ENCODE measurements at regions not wholly inside any gene's neighbourhood (a gene's known extent, or its start where the extent isn't known, plus 50 kb on each side); places are given as distances from the start of the nearest gene placed in this dataset.

DNA sequence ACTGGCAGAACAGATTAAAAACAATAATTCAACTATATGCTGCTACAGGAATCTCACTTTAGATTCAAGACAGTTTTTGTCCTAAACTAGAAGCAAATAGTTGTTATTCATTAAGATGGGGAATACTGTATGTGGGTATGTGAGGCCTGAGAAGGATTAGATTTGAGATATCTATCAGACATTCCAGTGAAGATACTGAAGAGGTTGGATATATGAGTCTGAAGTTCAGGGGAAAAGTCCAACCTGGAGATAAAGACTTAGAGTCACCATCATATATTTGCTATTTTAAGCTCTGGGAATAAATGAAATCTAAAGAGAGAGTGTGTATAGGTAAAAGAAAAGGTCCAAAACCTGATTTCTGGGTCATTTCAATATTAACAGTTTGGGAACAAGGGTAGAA is 96.2 kb upstream of the RBBP8 start:
- Histone ChIP-seq H3K4me3 (ENCODE audit: low read depth, low read length) (no peak overlapping the region), H3K36me3 (no peaks in the 10 kb centered on the region), H3K9me3 (no peaks in the 10 kb centered on the region), H3K27me3 (no peaks in the 10 kb centered on the region), H3K4me1 (no peaks in the 10 kb centered on the region)
- no peak for DNase-seq
- TF ChIP-seq, protein P1, sequence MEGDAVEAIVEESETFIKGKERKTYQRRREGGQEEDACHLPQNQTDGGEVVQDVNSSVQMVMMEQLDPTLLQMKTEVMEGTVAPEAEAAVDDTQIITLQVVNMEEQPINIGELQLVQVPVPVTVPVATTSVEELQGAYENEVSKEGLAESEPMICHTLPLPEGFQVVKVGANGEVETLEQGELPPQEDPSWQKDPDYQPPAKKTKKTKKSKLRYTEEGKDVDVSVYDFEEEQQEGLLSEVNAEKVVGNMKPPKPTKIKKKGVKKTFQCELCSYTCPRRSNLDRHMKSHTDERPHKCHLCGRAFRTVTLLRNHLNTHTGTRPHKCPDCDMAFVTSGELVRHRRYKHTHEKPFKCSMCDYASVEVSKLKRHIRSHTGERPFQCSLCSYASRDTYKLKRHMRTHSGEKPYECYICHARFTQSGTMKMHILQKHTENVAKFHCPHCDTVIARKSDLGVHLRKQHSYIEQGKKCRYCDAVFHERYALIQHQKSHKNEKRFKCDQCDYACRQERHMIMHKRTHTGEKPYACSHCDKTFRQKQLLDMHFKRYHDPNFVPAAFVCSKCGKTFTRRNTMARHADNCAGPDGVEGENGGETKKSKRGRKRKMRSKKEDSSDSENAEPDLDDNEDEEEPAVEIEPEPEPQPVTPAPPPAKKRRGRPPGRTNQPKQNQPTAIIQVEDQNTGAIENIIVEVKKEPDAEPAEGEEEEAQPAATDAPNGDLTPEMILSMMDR (IDR thresholded peaks at IDR 0.05; ENCODE audit: low read depth, low read length), result no peak

DNA sequence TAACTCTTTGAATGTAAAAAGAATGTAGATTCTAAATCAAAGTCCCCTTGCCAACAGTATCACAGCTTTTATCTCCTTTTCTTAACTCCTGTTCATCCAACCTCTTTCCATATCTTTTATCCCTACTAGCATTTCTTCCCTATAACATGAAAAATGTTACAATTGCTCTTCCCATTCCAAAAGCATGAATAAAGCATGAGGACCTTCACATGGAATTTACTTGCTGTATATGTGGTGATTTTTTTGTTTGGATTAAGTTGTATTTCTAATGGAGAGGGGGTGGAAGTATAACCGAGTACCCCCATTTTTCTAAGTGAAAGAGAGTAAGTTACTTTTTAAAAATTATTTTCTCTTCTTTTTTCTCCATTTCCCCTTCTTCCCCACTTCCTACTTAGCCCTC is 94.9 kb upstream of the RBBP8 start:
- no peaks in the 10 kb centered on the region for H3K9me3 ChIP-seq
- H3K36me3 ChIP-seq, result no peaks in the 10 kb centered on the region
- TF ChIP-seq, protein P1 (IDR thresholded peaks at IDR 0.05; ENCODE audit: low read depth, low read length), result no peak
- H3K4me3 ChIP-seq (ENCODE audit: low read depth, low read length), result no peak overlapping the region
- no peak for DNase-seq
- no peaks in the 10 kb centered on the region for H3K27me3 ChIP-seq
- peaks cover 4% of the 10 kb centered on the region; the same call in 1 of the 2 replicates for H3K4me1 ChIP-seq

DNA sequence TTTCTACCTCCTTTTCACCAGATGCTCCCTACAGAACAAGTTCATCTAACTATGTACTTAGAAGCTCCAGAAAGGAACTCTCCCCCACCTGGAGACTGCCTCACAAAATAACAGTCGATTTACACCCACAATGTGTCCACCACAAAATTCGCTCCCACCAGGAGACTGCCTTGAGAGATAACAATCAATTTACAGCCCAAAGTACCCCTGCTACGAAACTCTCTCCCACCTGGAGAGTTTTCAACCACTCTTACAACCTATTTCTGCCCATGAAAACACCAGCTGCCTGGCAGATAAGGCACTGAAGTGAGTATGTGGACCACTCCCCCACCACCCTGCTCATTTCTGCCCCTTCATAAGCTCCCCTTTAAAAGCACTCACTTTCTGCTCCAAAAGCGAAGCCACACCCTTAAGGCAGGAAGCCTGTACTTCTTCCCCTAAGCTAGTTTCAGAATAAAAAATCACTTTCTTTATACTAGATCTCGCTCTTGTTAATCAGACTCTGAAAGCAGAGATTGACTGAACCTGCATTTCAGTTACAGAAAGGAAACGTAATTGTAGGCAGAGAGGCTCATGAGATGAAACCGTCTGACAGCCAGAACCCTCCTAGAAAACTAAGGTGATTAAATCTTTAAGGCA is 94.4 kb upstream of the RBBP8 start:
- Histone ChIP-seq H3K36me3 (no peaks in the 10 kb centered on the region), H3K27me3 (no peaks in the 10 kb centered on the region), H3K9me3 (no peaks in the 10 kb centered on the region), H3K4me1 (peaks cover 4% of the 10 kb centered on the region; the same call in 1 of the 2 replicates), H3K4me3 (ENCODE audit: low read depth, low read length) (no peak overlapping the region)
- TF ChIP-seq, protein P1 (IDR thresholded peaks at IDR 0.05; ENCODE audit: low read depth, low read length), result no peak
- DNase-seq, result no peak

DNA sequence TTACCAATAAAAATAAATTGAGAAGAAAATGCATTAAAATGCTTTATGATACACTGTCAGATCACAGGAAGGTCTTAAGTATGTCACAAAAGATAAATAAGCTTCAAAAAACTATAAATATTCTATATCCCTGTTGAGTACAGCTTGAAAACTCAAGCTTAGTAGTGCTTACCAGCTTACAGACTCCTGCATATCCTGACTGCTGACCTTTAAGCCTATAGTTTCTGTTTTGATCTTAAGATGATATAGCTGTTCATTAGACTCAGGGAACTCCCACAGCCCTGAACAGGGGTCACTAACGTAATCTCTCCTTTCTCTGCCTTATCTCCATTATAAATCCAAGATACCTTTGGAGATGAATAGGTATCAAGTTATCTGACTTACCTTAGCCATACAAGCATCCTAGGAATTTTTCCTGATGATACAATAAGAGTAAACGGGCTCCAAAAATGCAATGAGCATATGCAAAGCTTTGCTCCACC is 93.7 kb upstream of the RBBP8 start:
- H3K4me3 ChIP-seq (ENCODE audit: low read depth, low read length), result no peak overlapping the region
- TF ChIP-seq, protein P1 (IDR thresholded peaks at IDR 0.05; ENCODE audit: low read depth, low read length), result no peak
- no peaks in the 10 kb centered on the region for H3K9me3 ChIP-seq
- H3K4me1 ChIP-seq, result peaks cover 4% of the 10 kb centered on the region; the same call in 1 of the 2 replicates
- H3K27me3 ChIP-seq, result no peaks in the 10 kb centered on the region
- H3K36me3 ChIP-seq, result no peaks in the 10 kb centered on the region
- DNase-seq, result no peak

DNA sequence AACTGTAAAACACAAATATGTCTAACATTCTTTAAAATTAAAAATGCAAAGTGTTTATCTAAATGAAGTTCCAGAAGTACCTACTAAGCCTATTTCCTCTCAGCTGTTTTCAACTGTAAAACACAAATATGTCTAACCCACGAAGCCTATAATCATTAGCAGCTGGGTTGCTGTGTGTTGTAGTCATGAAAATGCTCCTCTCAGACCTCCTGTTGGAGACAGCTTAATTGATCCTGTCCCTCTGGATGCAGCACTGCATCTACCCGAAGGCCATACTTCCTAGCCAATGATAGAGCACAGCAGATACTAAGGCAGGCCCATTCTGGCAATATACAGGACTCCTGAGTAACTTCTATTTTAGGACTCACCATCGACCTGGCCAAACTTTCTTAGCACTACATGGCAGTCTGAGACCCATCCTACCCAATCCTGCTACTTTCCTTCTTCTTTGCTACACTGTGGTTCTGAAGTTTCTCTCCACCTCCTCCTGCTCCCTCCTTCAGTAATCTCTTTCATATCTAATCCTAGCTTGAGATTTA is 92.5 kb upstream of the RBBP8 start:
- Histone ChIP-seq H3K36me3 (no peaks in the 10 kb centered on the region), H3K4me3 (ENCODE audit: low read depth, low read length) (no peak overlapping the region), H3K27me3 (no peaks in the 10 kb centered on the region), H3K9me3 (no peaks in the 10 kb centered on the region), H3K4me1 (peaks cover 4% of the 10 kb centered on the region; the same call in 1 of the 2 replicates)
- no peak for DNase-seq
- TF ChIP-seq, protein P1 (IDR thresholded peaks at IDR 0.05; ENCODE audit: low read depth, low read length), result no peak

DNA sequence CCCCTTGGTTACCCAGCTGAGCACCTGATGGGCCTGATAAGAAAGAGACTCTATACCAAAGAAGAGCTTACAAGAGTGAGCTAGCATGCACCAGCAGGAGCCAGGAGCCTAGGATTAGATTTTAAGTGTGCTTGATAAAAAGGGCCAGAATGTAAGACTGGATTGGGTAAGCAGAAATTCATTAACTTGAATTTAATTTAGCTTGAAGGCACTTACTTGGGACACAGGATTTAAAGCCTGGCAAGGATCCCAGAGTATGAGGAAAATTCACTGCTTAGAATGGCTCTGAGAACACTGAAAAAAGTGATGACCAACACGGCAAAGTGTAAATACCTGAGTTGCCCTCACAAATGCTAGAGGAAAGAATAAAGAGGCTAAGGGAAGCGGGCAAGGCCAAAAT is 91.3 kb upstream of the RBBP8 start:
- peaks cover 4% of the 10 kb centered on the region for H3K4me1 ChIP-seq
- no peaks in the 10 kb centered on the region for H3K36me3 ChIP-seq
- H3K4me3 ChIP-seq (ENCODE audit: low read depth, low read length), result no peak overlapping the region
- no peaks in the 10 kb centered on the region for H3K9me3 ChIP-seq
- no peak for DNase-seq
- H3K27me3 ChIP-seq, result no peaks in the 10 kb centered on the region
- TF ChIP-seq, protein P1 (IDR thresholded peaks at IDR 0.05; ENCODE audit: low read depth, low read length), result no peak

Measured in BE2C (cell line).